H9 (cell line): ENCODE measurements at regions not wholly inside any gene's neighbourhood (a gene's known extent, or its start where the extent isn't known, plus 50 kb on each side); places are given as distances from the start of the nearest gene placed in this dataset.

Experiments
- DNase-seq: peaks from one replicate; pipeline ENCODE4 v3.0.0-alpha.2; 2017
- H2AFZ ChIP-seq: one replicate; pipeline ENCODE4 v1.6.1; 2013; ENCODE audit warnings: mild to moderate bottlenecking, low read length, control low read depth, moderate library complexity
- H2AK5ac ChIP-seq: 2 replicates; pipeline ENCODE4 v1.6.1; 2013; ENCODE audit warnings: low read length, control low read depth, mixed read lengths; ENCODE audit not compliant: insufficient read length
- H2BK120ac ChIP-seq: one replicate; pipeline ENCODE4 v1.6.1; 2013; ENCODE audit warnings: low read depth, mild to moderate bottlenecking, low read length, control low read depth, inconsistent platforms; ENCODE audit not compliant: poor library complexity, severe bottlenecking
- H2BK12ac ChIP-seq: 2 replicates; pipeline ENCODE4 v1.6.1; 2013; ENCODE audit warnings: low read length, control low read depth, mixed read lengths, low read depth; ENCODE audit not compliant: insufficient read length
- H2BK15ac ChIP-seq: 2 replicates; pipeline ENCODE4 v1.6.1; 2013; ENCODE audit warnings: low read depth, low read length, control low read depth
- H2BK20ac ChIP-seq: one replicate; pipeline ENCODE4 v1.6.1; 2013; ENCODE audit warnings: low read depth, mild to moderate bottlenecking, low read length, control low read depth, inconsistent platforms; ENCODE audit not compliant: poor library complexity, severe bottlenecking
- H2BK5ac ChIP-seq: 2 replicates; pipeline ENCODE4 v1.6.1; 2013; ENCODE audit warnings: low read length, control low read depth, mixed read lengths; ENCODE audit not compliant: insufficient read length
- H3K14ac ChIP-seq: 2 replicates; pipeline ENCODE4 v1.6.1; 2013; ENCODE audit warnings: low read length, control low read depth; ENCODE audit not compliant: insufficient read depth
- H3K18ac ChIP-seq: 2 replicates; pipeline ENCODE4 v1.6.1; 2013; ENCODE audit warnings: low read depth, mild to moderate bottlenecking, mixed read lengths, low read length, control low read depth; ENCODE audit not compliant: insufficient read length
- H3K23ac ChIP-seq: 2 replicates; pipeline ENCODE4 v1.6.1; 2013; ENCODE audit warnings: low read length, control low read depth, mixed read lengths, low read depth; ENCODE audit not compliant: insufficient read length
- H3K23me2 ChIP-seq: 2 replicates; pipeline ENCODE4 v1.6.1; 2013; ENCODE audit warnings: low read depth, mild to moderate bottlenecking, mixed read lengths, low read length, control low read depth; ENCODE audit not compliant: insufficient read length, poor library complexity, severe bottlenecking
- H3K27ac ChIP-seq: 2 replicates; pipeline ENCODE4 v1.5.1; 2013; ENCODE audit warnings: low read length, control low read depth, mixed read lengths, low read depth; ENCODE audit not compliant: insufficient read length
- H3K27me3 ChIP-seq: 2 replicates; pipeline ENCODE4 v1.6.1; 2013; ENCODE audit warnings: low read length, control low read depth, inconsistent platforms; ENCODE audit not compliant: insufficient read depth
- H3K4ac ChIP-seq: 2 replicates; pipeline ENCODE4 v1.6.1; 2013; ENCODE audit warnings: low read depth, mild to moderate bottlenecking, control low read depth, inconsistent platforms, low read length, moderate library complexity
- H3K4me1 ChIP-seq: 2 replicates; pipeline ENCODE4 v1.6.1; 2013; ENCODE audit warnings: low read length, control low read depth, inconsistent platforms; ENCODE audit not compliant: insufficient read depth
- H3K4me2 ChIP-seq: 2 replicates; pipeline ENCODE4 v1.6.1; 2013; ENCODE audit warnings: low read length, control low read depth, mixed read lengths; ENCODE audit not compliant: insufficient read length, insufficient read depth
- H3K56ac ChIP-seq: 2 replicates; pipeline ENCODE4 v1.6.1; 2013; ENCODE audit warnings: low read depth, mild to moderate bottlenecking, mixed read lengths, low read length, control low read depth; ENCODE audit not compliant: insufficient read length
- H3K79me1 ChIP-seq: 2 replicates; pipeline ENCODE4 v1.6.1; 2013; ENCODE audit warnings: low read depth, mild to moderate bottlenecking, moderate library complexity, low read length, control low read depth, inconsistent platforms; ENCODE audit not compliant: insufficient read depth, poor library complexity, severe bottlenecking
- H3K79me2 ChIP-seq: 2 replicates; pipeline ENCODE4 v1.6.1; 2013; ENCODE audit warnings: low read length, control low read depth, inconsistent platforms; ENCODE audit not compliant: insufficient read depth
- H3K9ac ChIP-seq: 2 replicates; pipeline ENCODE4 v1.6.1; 2013; ENCODE audit warnings: low read length, control low read depth, mixed read lengths; ENCODE audit not compliant: insufficient read length; ENCODE audit errors: extremely low read depth
- H3K9me3 ChIP-seq: one replicate; pipeline ENCODE4 v1.6.1; 2013; ENCODE audit warnings: low read depth, low read length, inconsistent platforms; ENCODE audit not compliant: control insufficient read depth
- H3T11ph ChIP-seq: one replicate; pipeline ENCODE4 v1.6.1; 2013; ENCODE audit warnings: mild to moderate bottlenecking, low read length, control low read depth, inconsistent platforms
- H4K20me1 ChIP-seq: one replicate; pipeline ENCODE4 v1.6.1; 2013; ENCODE audit not compliant: control insufficient read depth, insufficient read length, insufficient read depth
- H4K5ac ChIP-seq: 2 replicates; pipeline ENCODE4 v1.6.1; 2013; ENCODE audit warnings: low read depth, mild to moderate bottlenecking, mixed read lengths, low read length, control low read depth; ENCODE audit not compliant: insufficient read length
- H4K8ac ChIP-seq: replicated peaks from 2 replicates; pipeline ENCODE4 v1.6.1; 2013; ENCODE audit warnings: low read length, control low read depth, mixed read lengths, low read depth; ENCODE audit not compliant: insufficient read length
- H4K91ac ChIP-seq: 2 replicates; pipeline ENCODE4 v1.6.1; 2013; ENCODE audit warnings: low read depth, mild to moderate bottlenecking, moderate library complexity, mixed read lengths, low read length, control low read depth; ENCODE audit not compliant: insufficient read length
- H3K27ac Mint-ChIP-seq, 3 experiments: 2 replicates in 2 of 3; 3 replicates in 1 of 3; pipeline ENCODE4 v1.8.0; 2020 to 2021; ENCODE audit warnings: mixed read lengths in 3 of 3, mild to moderate bottlenecking in 1 of 3, moderate library complexity in 1 of 3
- H3K27me3 Mint-ChIP-seq: 2 replicates; pipeline ENCODE4 v1.8.0; 2021; ENCODE audit warnings: low read depth, mild to moderate bottlenecking, moderate library complexity, mixed read lengths
- H3K36me3 Mint-ChIP-seq, 3 experiments: 2 replicates in 2 of 3; 3 replicates in 1 of 3; pipeline ENCODE4 v1.8.0; 2020 to 2021; ENCODE audit warnings: low read depth in 3 of 3, mixed read lengths in 3 of 3; ENCODE audit not compliant: insufficient read depth in 1 of 3
- H3K4me1 Mint-ChIP-seq, 2 experiments: 2 replicates each; pipeline ENCODE4 v1.8.0; 2020; ENCODE audit warnings: mixed read lengths in 2 of 2
- H3K4me3 Mint-ChIP-seq, 2 experiments: 2 replicates in 1 of 2; 3 replicates in 1 of 2; pipeline ENCODE4 v1.8.0; 2020 to 2021; ENCODE audit warnings: mild to moderate bottlenecking in 2 of 2, mixed read lengths in 2 of 2, moderate library complexity in 1 of 2
- H3K9me3 Mint-ChIP-seq, 2 experiments: 2 replicates in 1 of 2; 3 replicates in 1 of 2; pipeline ENCODE4 v1.8.0; 2020; ENCODE audit warnings: mild to moderate bottlenecking in 2 of 2, mixed read lengths in 2 of 2, moderate library complexity in 1 of 2
- WGBS: extraction: QIAGEN DNeasy Blood & Tissue Kit; methylation state at CpG from one replicate; pipeline ENCODE4 v1.1.7; 2013; ENCODE audit warnings: missing lambda C conversion rate, low lambda C conversion rate, mixed read lengths; ENCODE audit not compliant: insufficient read length; ENCODE audit errors: extremely low coverage; 5-methylcytosine and 5-hydroxymethylcytosine counted together
- TF ChIP-seq, protein P1 (sequence below): fragments of 200-600 bp; sonication (generic); conservative IDR thresholded peaks from 3 replicates; pipeline ENCODE4 v1.8.0; 2021; ENCODE audit warnings: antibody characterized with exemption, mild to moderate bottlenecking

- H3K9me3 ChIP-seq, result no peaks in the 10 kb centered on the region
- Mint-ChIP-seq H3K27me3 (no peaks in the 10 kb centered on the region), H3K36me3 (no peaks in the 10 kb centered on the region; a peak in 2 of 7 replicates), H3K4me1 (peaks cover 27 to 28% of the 10 kb centered on the region in 2 experiments), H3K9me3 (no peaks in the 10 kb centered on the region), H3K27ac (peak overlapping the region in 1 of 3 experiments; percentile 36; a peak in 1 of 7 replicates), H3K4me3 (no peak overlapping the region)
- H3K23ac ChIP-seq, result no peak overlapping the region
- H2BK20ac ChIP-seq, result no peak overlapping the region
- H3K9ac ChIP-seq, result no peak overlapping the region
- H3K79me1 ChIP-seq, result no peaks in the 10 kb centered on the region
- H3K27ac ChIP-seq, result peak overlapping the region; percentile 36
- H4K20me1 ChIP-seq, result no peaks in the 10 kb centered on the region
- H2BK15ac ChIP-seq, result no peak overlapping the region
- H4K8ac ChIP-seq, result no peak overlapping the region
- H2BK120ac ChIP-seq, result no peak overlapping the region
- H3K27me3 ChIP-seq, result no peaks in the 10 kb centered on the region
- H2AFZ ChIP-seq, result no peak overlapping the region
- H3K4me2 ChIP-seq, result no peak overlapping the region
- TF ChIP-seq, protein P1, sequence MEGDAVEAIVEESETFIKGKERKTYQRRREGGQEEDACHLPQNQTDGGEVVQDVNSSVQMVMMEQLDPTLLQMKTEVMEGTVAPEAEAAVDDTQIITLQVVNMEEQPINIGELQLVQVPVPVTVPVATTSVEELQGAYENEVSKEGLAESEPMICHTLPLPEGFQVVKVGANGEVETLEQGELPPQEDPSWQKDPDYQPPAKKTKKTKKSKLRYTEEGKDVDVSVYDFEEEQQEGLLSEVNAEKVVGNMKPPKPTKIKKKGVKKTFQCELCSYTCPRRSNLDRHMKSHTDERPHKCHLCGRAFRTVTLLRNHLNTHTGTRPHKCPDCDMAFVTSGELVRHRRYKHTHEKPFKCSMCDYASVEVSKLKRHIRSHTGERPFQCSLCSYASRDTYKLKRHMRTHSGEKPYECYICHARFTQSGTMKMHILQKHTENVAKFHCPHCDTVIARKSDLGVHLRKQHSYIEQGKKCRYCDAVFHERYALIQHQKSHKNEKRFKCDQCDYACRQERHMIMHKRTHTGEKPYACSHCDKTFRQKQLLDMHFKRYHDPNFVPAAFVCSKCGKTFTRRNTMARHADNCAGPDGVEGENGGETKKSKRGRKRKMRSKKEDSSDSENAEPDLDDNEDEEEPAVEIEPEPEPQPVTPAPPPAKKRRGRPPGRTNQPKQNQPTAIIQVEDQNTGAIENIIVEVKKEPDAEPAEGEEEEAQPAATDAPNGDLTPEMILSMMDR, result no peak
- no peaks in the 10 kb centered on the region for H3K79me2 ChIP-seq
- WGBS, result no CpG with 5 or more reads among the region's 6 CpGs
- H4K91ac ChIP-seq, result no peak overlapping the region
- H3K14ac ChIP-seq, result no peak overlapping the region
- no peak for DNase-seq
- H3K56ac ChIP-seq, result no peak overlapping the region
- H3K18ac ChIP-seq, result no peak overlapping the region
- H3K4ac ChIP-seq, result no peak overlapping the region
- H2BK12ac ChIP-seq, result no peak overlapping the region
- no peak overlapping the region for H2BK5ac ChIP-seq
- H4K5ac ChIP-seq, result no peak overlapping the region
- peaks cover 9% of the 10 kb centered on the region for H3K4me1 ChIP-seq
- no peak overlapping the region for H2AK5ac ChIP-seq
- no peak overlapping the region for H3T11ph ChIP-seq
- H3K23me2 ChIP-seq, result no peaks in the 10 kb centered on the region
Observed at GRCh38 chr12:46492471-46493085, 120.0 kb upstream of the SLC38A2 start.
